ENCODE measurements at regions not wholly inside any gene's neighbourhood (a gene's known extent, or its start where the extent isn't known, plus 50 kb on each side); places are given as distances from the start of the nearest gene placed in this dataset.

GRCh38 chr1:30044656-30045144 is 678.7 kb downstream of the MATN1 start:
- Histone ChIP-seq H3K4me2 (ENCODE audit: low read depth, low read length) (no peak overlapping the region), H3K4me1 (ENCODE audit: insufficient read depth, low read length) (peaks cover 2% of the 10 kb centered on the region), H3K4me3 (replicated peaks in 1 of 3; ENCODE audit: insufficient read depth in 1 of 3, low read depth in 2 of 3, low read length in 3 of 3) (no peak overlapping the region), H3K27ac (ENCODE audit: extremely low read length, insufficient read depth, low read length) (no peak overlapping the region), H2AFZ (ENCODE audit: low read length) (no peak overlapping the region), H3K9ac (ENCODE audit: insufficient read depth, low read depth, low read length) (no peak overlapping the region), H3K36me3 (replicated peaks in 1 of 2; ENCODE audit: control insufficient read depth in 1 of 2, insufficient read depth in 2 of 2, low read length in 2 of 2) (no peaks in the 10 kb centered on the region), H4K20me1 (ENCODE audit: insufficient read depth, low read length) (peaks cover 2% of the 10 kb centered on the region; the same call in 1 of the 2 replicates), H3K27me3 (ENCODE audit: control insufficient read depth in 1 of 2, insufficient read depth in 2 of 2, low read length in 2 of 2) (no peaks in the 10 kb centered on the region; a peak in 2 of 5 replicates), H3K79me2 (ENCODE audit: insufficient read depth, low read length) (no peaks in the 10 kb centered on the region), H3K9me3 (ENCODE audit: low read length) (no peaks in the 10 kb centered on the region)
- POLR2A ChIA-PET: no interaction called here
- CTCF ChIA-PET (ENCODE audit: low intra/inter-chr PET ratio, low total read pairs): no interaction called here
- no CpG with 5 or more reads among the region's 2 CpGs for WGBS (ENCODE audit: low lambda C conversion rate)
- in situ Hi-C loops (cut with HindIII; ENCODE audit: extremely low pct_ligation_motif_present, low pct_unique_long_range_greater_than_20kb) (no loop called here), intact Hi-C loops (cut with micrococcal nuclease; ENCODE audit: unreplicated experiment) (no loop called here)
- DNase-seq (ENCODE audit: low spot score): no peak
- TF ChIP-seq POLR2AphosphoS2 (IDR thresholded peaks at IDR 0.05; ENCODE audit: low read depth, low read length) (no peak), ZNF354B (CRISPR knock-in tag; IDR thresholded peaks at IDR 0.05) (no peak), ZNF280B (CRISPR knock-in tag; IDR thresholded peaks at IDR 0.05; ENCODE audit: borderline replicate concordance) (no peak), MTA1 (CRISPR knock-in tag; IDR thresholded peaks at IDR 0.05; ENCODE audit: borderline replicate concordance) (no peak), ZNF800 (CRISPR knock-in tag; IDR thresholded peaks at IDR 0.05) (no peak), HNF4G (IDR thresholded peaks at IDR 0.05; ENCODE audit: borderline replicate concordance, low read depth, low read length) (no peak), HNF4G (CRISPR knock-in tag; IDR thresholded peaks at IDR 0.05; ENCODE audit: borderline replicate concordance, low read depth) (no peak), ZNF619 (CRISPR knock-in tag; IDR thresholded peaks at IDR 0.05) (no peak), HOXA5 (CRISPR knock-in tag; IDR thresholded peaks at IDR 0.05) (no peak), ZNF605 (CRISPR knock-in tag; IDR thresholded peaks at IDR 0.05) (no peak), ZNF720 (CRISPR knock-in tag; IDR thresholded peaks at IDR 0.05) (no peak), ARNT2 (CRISPR knock-in tag; IDR thresholded peaks at IDR 0.05; ENCODE audit: low read depth) (no peak), ZNF235 (CRISPR knock-in tag; IDR thresholded peaks at IDR 0.05; ENCODE audit: borderline replicate concordance) (no peak), ZNF143 (CRISPR knock-in tag; IDR thresholded peaks at IDR 0.05) (no peak), NFE2L2 (IDR thresholded peaks at IDR 0.05; ENCODE audit: low read length) (no peak), HMGA1 (CRISPR knock-in tag; conservative IDR thresholded peaks at IDR 0.05) (no peak), SOX6 (IDR thresholded peaks at IDR 0.05) (no peak), SOX6 (CRISPR knock-in tag; IDR thresholded peaks at IDR 0.05) (no peak), ZBTB7A (CRISPR knock-in tag; IDR thresholded peaks at IDR 0.05) (no peak), ZNF607 (CRISPR knock-in tag; IDR thresholded peaks at IDR 0.05; ENCODE audit: borderline replicate concordance) (no peak), ZNF710 (CRISPR knock-in tag; IDR thresholded peaks at IDR 0.05; ENCODE audit: borderline replicate concordance) (no peak)
- FAIRE-seq: no peak
- no TSS peak for BruUV-seq (replicated peaks)
- ATAC-seq: no peak
